GM12878 (cell line): ENCODE measurements at regions not wholly inside any gene's neighbourhood (a gene's known extent, or its start where the extent isn't known, plus 50 kb on each side); places are given as distances from the start of the nearest gene placed in this dataset.

Source experiments
- ATAC-seq: fragments of 200-7000 bp; cut with Tn5 transposase; 3 replicates; pipeline ENCODE4 v1.9.1; 2020; ENCODE audit warnings: mild to moderate bottlenecking, moderate library complexity
- BruUV-seq: library from RNA; stranded (reverse); fragments of 400-500 nt; replicated peaks from 2 replicates; lab custom pipeline; 2021; lab: Mats Ljungman, UMichigan
- CTCF ChIA-PET: fragments of 300-600 bp; sonication (Branson Sonifier 250); formaldehyde crosslinking; extraction: SDS; loops from one replicate; lab custom pipeline; 2021; ENCODE audit warnings: inconsistent platforms; lab: Yijun Ruan, JAX
- POLR2A ChIA-PET: fragments of 350-600 bp; formaldehyde crosslinking; extraction: SDS; loops from one replicate; lab custom pipeline; 2021; ENCODE audit warnings: inconsistent platforms; lab: Charles Lee
- RAD21 ChIA-PET: fragments of 300-600 bp; sonication (Branson Sonifier 250); formaldehyde crosslinking; loops from one replicate; lab custom pipeline; 2023; ENCODE audit warnings: antibody characterized with exemption; ENCODE audit not compliant: unreplicated experiment; lab: Charles Lee
- SMC1A ChIA-PET: fragments of 300-600 bp; sonication (Branson Sonifier 250); formaldehyde crosslinking; loops from one replicate; lab custom pipeline; 2023; ENCODE audit not compliant: unreplicated experiment, uncharacterized antibody; lab: Charles Lee
- DNase-seq: peaks from one replicate; pipeline ENCODE4 v3.0.0-alpha.2; 2011; ENCODE audit warnings: low read depth, low spot score
- FAIRE-seq: peaks from 3 replicates; lab custom pipeline; 2011; peaks lifted over from hg19 to GRCh38; lab: Jason Lieb, UNC
- H2AFZ ChIP-seq: 2 replicates; pipeline ENCODE4 v1.6.0; 2011; ENCODE audit warnings: low read depth, low read length, control low read depth; ENCODE audit not compliant: control insufficient read depth
- H3K27ac ChIP-seq: 2 replicates; pipeline ENCODE4 v1.5.1; 2011; ENCODE audit warnings: control low read depth; ENCODE audit not compliant: control insufficient read depth, insufficient read depth
- H3K27me3 ChIP-seq, 2 experiments: replicated peaks in 1 of 2; 2 replicates each; pipeline versions ENCODE4 v1.6.0 to v1.6.1; 2011; ENCODE audit warnings: low read length in 1 of 2; ENCODE audit not compliant: control insufficient read depth in 2 of 2, insufficient read depth in 2 of 2
- H3K36me3 ChIP-seq, 2 experiments: 2 replicates each; pipeline ENCODE4 v1.5.1; 2011; ENCODE audit warnings: low read length in 1 of 2; ENCODE audit not compliant: control insufficient read depth in 2 of 2, insufficient read depth in 2 of 2
- H3K4me1 ChIP-seq: 2 replicates; pipeline ENCODE4 v1.6.1; 2011; ENCODE audit warnings: mild to moderate bottlenecking, low read length, moderate library complexity, mixed read lengths; ENCODE audit not compliant: control insufficient read depth, insufficient read depth
- H3K4me2 ChIP-seq: 2 replicates; pipeline ENCODE4 v1.6.0; 2011; ENCODE audit warnings: control low read depth; ENCODE audit not compliant: control insufficient read depth, insufficient read depth
- H3K4me3 ChIP-seq: fragments of 200-600 bp; sonication (generic); 2 replicates; pipeline ENCODE4 v1.5.1; 2016
- H3K79me2 ChIP-seq: 2 replicates; pipeline ENCODE4 v1.6.0; 2011; ENCODE audit warnings: low read length; ENCODE audit not compliant: control insufficient read depth, insufficient read depth
- H3K9ac ChIP-seq: 2 replicates; pipeline ENCODE4 v1.8.0; 2011; ENCODE audit warnings: low read length, control low read depth, mixed read lengths; ENCODE audit not compliant: control insufficient read depth, insufficient read depth
- H3K9me3 ChIP-seq: replicated peaks from 3 replicates; pipeline ENCODE4 v1.5.1; 2011; ENCODE audit warnings: mild to moderate bottlenecking, low read length; ENCODE audit not compliant: control insufficient read depth, insufficient read depth
- H4K20me1 ChIP-seq: 2 replicates; pipeline ENCODE4 v1.6.0; 2011; ENCODE audit not compliant: control insufficient read depth, insufficient read depth
- BHLHE40 ChIP-seq, 2 experiments: fragments of 450-650 bp in 1 of 2; IDR thresholded peaks; 2 replicates each; pipeline ENCODE4 v1.6.1; 2011 to 2017; ENCODE audit warnings: low read depth in 2 of 2, borderline replicate concordance in 1 of 2, improper control_type of control experiment in 1 of 2, low read length in 1 of 2, mild to moderate bottlenecking in 1 of 2
- BMI1 ChIP-seq: fragments of 450-650 bp; IDR thresholded peaks from 2 replicates; pipeline ENCODE4 v1.6.1; 2016; ENCODE audit warnings: mild to moderate bottlenecking, moderate library complexity, borderline replicate concordance
- CBFB ChIP-seq: IDR thresholded peaks from 2 replicates; pipeline ENCODE4 v1.6.1; 2016; ENCODE audit warnings: antibody characterized with exemption, low read depth
- CREB1 ChIP-seq: IDR thresholded peaks from 2 replicates; pipeline ENCODE4 v1.6.1; 2012; ENCODE audit warnings: low read depth, mild to moderate bottlenecking, inconsistent platforms
- E4F1 ChIP-seq: fragments of 450-650 bp; IDR thresholded peaks from 2 replicates; pipeline ENCODE4 v1.6.1; 2018; ENCODE audit warnings: borderline replicate concordance, mild to moderate bottlenecking; ENCODE audit not compliant: partially characterized antibody
- HCFC1 ChIP-seq: fragments of 150-350 bp; IDR thresholded peaks from 2 replicates; pipeline ENCODE4 v1.6.1; 2014; ENCODE audit warnings: low read length
- HDAC6 ChIP-seq: fragments of 200-600 bp; sonication (generic); IDR thresholded peaks from one replicate; pipeline ENCODE4 v1.8.0; 2017; ENCODE audit warnings: antibody characterized with exemption; ENCODE audit not compliant: unreplicated experiment
- IRF5 ChIP-seq: fragments of 450-650 bp; IDR thresholded peaks from 2 replicates; pipeline ENCODE4 v1.6.1; 2017; ENCODE audit warnings: borderline replicate concordance
- NR2F1 ChIP-seq: fragments of 450-650 bp; conservative IDR thresholded peaks from 2 replicates; pipeline ENCODE4 v1.6.1; 2017; ENCODE audit warnings: mild to moderate bottlenecking
- RAD51 ChIP-seq: fragments of 450-650 bp; IDR thresholded peaks from 2 replicates; pipeline ENCODE4 v1.6.1; 2016; ENCODE audit warnings: moderate library complexity, mild to moderate bottlenecking, inconsistent platforms
- RBBP5 ChIP-seq: fragments of 200-600 bp; sonication (generic); conservative IDR thresholded peaks from 2 replicates; pipeline ENCODE4 v1.6.1; 2016
- RELA ChIP-seq: fragments of 450-650 bp; IDR thresholded peaks from 2 replicates; pipeline ENCODE4 v1.8.0; 2014; ENCODE audit warnings: borderline replicate concordance; ENCODE audit not compliant: partially characterized antibody
- SIX5 ChIP-seq: IDR thresholded peaks from 2 replicates; pipeline ENCODE4 v1.6.1; 2011; ENCODE audit warnings: mild to moderate bottlenecking, low read depth, low read length, moderate library complexity; ENCODE audit not compliant: severe bottlenecking
- SREBF1 ChIP-seq: IDR thresholded peaks from 2 replicates; pipeline ENCODE4 v1.6.1; 2012; ENCODE audit warnings: mild to moderate bottlenecking, low read length
- STAT1 ChIP-seq: fragments of 450-650 bp; conservative IDR thresholded peaks from 2 replicates; pipeline ENCODE4 v1.6.1; 2014; ENCODE audit warnings: antibody characterized with exemption, mild to moderate bottlenecking
- STAT3 ChIP-seq: IDR thresholded peaks from 2 replicates; pipeline ENCODE4 v1.6.1; 2011; ENCODE audit warnings: low read depth, low read length, improper control_type of control experiment
- TAF1 ChIP-seq: IDR thresholded peaks from 2 replicates; pipeline ENCODE4 v1.6.1; 2011; ENCODE audit warnings: mild to moderate bottlenecking, low read depth, low read length, borderline replicate concordance
- USF1 ChIP-seq: IDR thresholded peaks from 2 replicates; pipeline ENCODE4 v1.6.1; 2011; ENCODE audit warnings: borderline replicate concordance, low read depth, mild to moderate bottlenecking, moderate library complexity, mixed read lengths, low read length; ENCODE audit not compliant: insufficient read depth; ENCODE audit errors: extremely low read length
- WGBS: methylation state at CpG from one replicate; pipeline ENCODE4 v1.1.6; 2016; ENCODE audit warnings: low lambda C conversion rate; ENCODE audit not compliant: insufficient replicate concordance, insufficient coverage; ENCODE audit errors: missing lambda C conversion rate; 5-methylcytosine and 5-hydroxymethylcytosine counted together
- in situ Hi-C: fragments of 300-500 bp; cut with MboI; formaldehyde crosslinking; loops from 9 replicates; pipeline ENCODE4 v1.14.3; 2018; ENCODE audit warnings: mixed read lengths
- intact Hi-C: fragments of 100-400 bp; cut with micrococcal nuclease; formaldehyde crosslinking; loops from one replicate; pipeline ENCODE4 v1.14.2; 2022; ENCODE audit not compliant: unreplicated experiment
- TF ChIP-seq, protein P1 (sequence below): fragments of 450-650 bp; IDR thresholded peaks from 2 replicates; pipeline ENCODE4 v1.6.1; 2017; ENCODE audit warnings: low read depth, mild to moderate bottlenecking, moderate library complexity

DNA sequence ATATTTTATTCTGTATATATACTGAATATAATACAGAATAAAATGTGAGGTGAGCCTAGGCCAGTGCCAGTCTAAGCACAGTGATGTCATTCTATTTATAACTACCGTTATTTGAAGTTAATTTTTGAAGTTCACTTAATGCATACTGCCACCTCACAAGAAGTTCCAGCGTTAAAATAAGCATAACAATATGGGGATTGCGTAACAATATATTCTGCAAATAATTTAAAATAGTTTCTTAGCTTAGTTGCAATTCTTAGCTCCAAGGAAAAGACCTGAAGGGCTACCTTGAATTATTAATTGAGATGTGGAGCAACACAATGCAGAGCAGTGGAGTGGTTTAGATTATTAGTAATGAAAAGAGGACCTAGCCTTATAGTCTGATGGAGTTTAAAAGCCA is 390.5 kb upstream of the ROBO1 start (continued):
- TF ChIP-seq, protein P1, sequence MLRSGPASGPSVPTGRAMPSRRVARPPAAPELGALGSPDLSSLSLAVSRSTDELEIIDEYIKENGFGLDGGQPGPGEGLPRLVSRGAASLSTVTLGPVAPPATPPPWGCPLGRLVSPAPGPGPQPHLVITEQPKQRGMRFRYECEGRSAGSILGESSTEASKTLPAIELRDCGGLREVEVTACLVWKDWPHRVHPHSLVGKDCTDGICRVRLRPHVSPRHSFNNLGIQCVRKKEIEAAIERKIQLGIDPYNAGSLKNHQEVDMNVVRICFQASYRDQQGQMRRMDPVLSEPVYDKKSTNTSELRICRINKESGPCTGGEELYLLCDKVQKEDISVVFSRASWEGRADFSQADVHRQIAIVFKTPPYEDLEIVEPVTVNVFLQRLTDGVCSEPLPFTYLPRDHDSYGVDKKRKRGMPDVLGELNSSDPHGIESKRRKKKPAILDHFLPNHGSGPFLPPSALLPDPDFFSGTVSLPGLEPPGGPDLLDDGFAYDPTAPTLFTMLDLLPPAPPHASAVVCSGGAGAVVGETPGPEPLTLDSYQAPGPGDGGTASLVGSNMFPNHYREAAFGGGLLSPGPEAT: no peak
- TF ChIP-seq RAD51 (no peak), CREB1 (no peak)

DNA sequence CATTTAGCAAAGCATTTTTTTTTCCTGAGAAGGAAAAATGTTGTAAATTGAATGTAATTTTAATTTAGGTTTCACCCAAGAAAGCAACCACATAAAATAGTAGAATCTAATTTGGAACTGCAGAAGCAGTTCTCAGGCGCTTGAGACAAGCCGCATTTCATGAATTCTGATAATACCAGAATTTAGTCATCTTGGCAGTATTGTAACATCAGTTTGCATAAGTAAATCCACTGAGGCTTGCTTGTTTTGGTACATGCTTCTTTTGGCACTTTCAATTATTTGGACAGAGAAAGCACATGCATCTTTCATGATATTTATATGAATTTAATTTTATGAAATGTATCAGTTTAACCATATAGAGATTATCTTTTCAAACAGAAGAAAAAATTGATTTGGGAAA is 389.7 kb upstream of the ROBO1 start:
- no peak for DNase-seq
- no peak overlapping the region for H3K4me3 ChIP-seq
- no peaks in the 10 kb centered on the region for H3K4me1 ChIP-seq
- POLR2A ChIA-PET: no interaction called here
- no peak overlapping the region for H3K4me2 ChIP-seq
- no peak overlapping the region for H2AFZ ChIP-seq
- no peak for FAIRE-seq
- in situ Hi-C loops: no loop called here
- intact Hi-C loops: no loop called here
- TF ChIP-seq RBBP5 (no peak), CREB1 (no peak), RELA (no peak), HCFC1 (no peak), STAT1 (no peak), NR2F1 (no peak), CBFB (no peak), SREBF1 (no peak), HDAC6 (no peak), IRF5 (no peak), SIX5 (no peak), TAF1 (no peak), BMI1 (no peak), RAD51 (no peak), USF1 (no peak), STAT3 (no peak), E4F1 (no peak), BHLHE40 (IDR thresholded peaks at IDR 0.05; ENCODE audit: borderline replicate concordance in 1 of 2, low read depth in 2 of 2, low read length in 1 of 2) (no peak)
- H3K36me3 ChIP-seq: no peaks in the 10 kb centered on the region
- SMC1A ChIA-PET: no interaction called here
- 67% methylated on average over 2 of the region's 2 CpGs for WGBS
- no peaks in the 10 kb centered on the region for H3K79me2 ChIP-seq
- no TSS peak for BruUV-seq
- no peak overlapping the region for H3K9ac ChIP-seq
- H4K20me1 ChIP-seq: no peaks in the 10 kb centered on the region
- H3K9me3 ChIP-seq: no peaks in the 10 kb centered on the region
- CTCF ChIA-PET: no interaction called here
- H3K27me3 ChIP-seq: no peaks in the 10 kb centered on the region
- no peak for ATAC-seq
- H3K27ac ChIP-seq: no peak overlapping the region
- RAD21 ChIA-PET: no interaction called here
